Pancreas (tissue), 10 donors: ENCODE measurements at regions not wholly inside any gene's neighbourhood (a gene's known extent, or its start where the extent isn't known, plus 50 kb on each side); places are given as distances from the start of the nearest gene placed in this dataset.

Experiments used
- ATAC-seq, 4 donors: fragments of 200-7000 bp; cut with Tn5 transposase; one replicate each; pipeline versions ENCODE4 v1.8.0 to v1.9.1; 2020; ENCODE audit warnings: mild to moderate bottlenecking in 4 of 4, moderate library complexity in 4 of 4
- DNase-seq, 6 donors: peaks; one replicate each; pipeline ENCODE4 v3.0.0-alpha.2; 2020
- FAIRE-seq: peaks from 2 replicates; lab custom pipeline; 2012; peaks lifted over from hg19 to GRCh38; lab: Jason Lieb, UNC
- H3K27ac ChIP-seq, 4 donors: fragments of 200-600 bp; sonication (generic); 1 replicate in 3 of 4; 2 replicates in 1 of 4; pipeline versions ENCODE4 v1.5.0 to v1.8.0; 2020
- H3K27me3 ChIP-seq, 4 donors: fragments of 200-600 bp; one replicate each; pipeline ENCODE4 v1.8.0; 2021
- H3K36me3 ChIP-seq, 3 donors: fragments of 200-600 bp; sonication (generic) in 1 of 3; one replicate each; pipeline versions ENCODE4 v1.5.0 to v1.8.0; 2020 to 2021
- H3K4me1 ChIP-seq, 3 donors: fragments of 200-600 bp; one replicate each; pipeline ENCODE4 v1.8.0; 2021
- H3K4me3 ChIP-seq, 4 donors: fragments of 200-600 bp; sonication (generic) in 2 of 4; one replicate each; pipeline versions ENCODE4 v1.5.0 to v1.8.0; 2020 to 2021
- H3K9me3 ChIP-seq, 4 donors: fragments of 200-600 bp; one replicate each; pipeline ENCODE4 v1.8.0; 2021
- WGBS, 2 donors: extraction: QIAGEN DNeasy Blood & Tissue Kit; methylation state at CpG; one replicate each; pipeline ENCODE4 v1.1.7; 2013; 5-methylcytosine and 5-hydroxymethylcytosine counted together
- intact Hi-C, 3 donors: fragments of 100-400 bp; cut with DNase I; formaldehyde crosslinking; loops; one replicate each; pipeline versions ENCODE4 v1.11.1 to v1.14.2; 2022
- TF ChIP-seq, protein P1 (sequence below), 4 donors: fragments of 200-600 bp; sonication (generic) in 3 of 4; IDR thresholded peaks; one replicate each; pipeline versions ENCODE4 v1.5.0 to v1.8.0; 2021; ENCODE audit warnings: antibody characterized with exemption in 4 of 4
- donor health status: healthy with polysubstance abuse.
- donor health status: DM: no; HTN: no; CAD: no; lungs with moderate emphysema.
- donor health status: DM: no; HTN: no; CAD: no.
- donor health status: control.
- donor health status: control.
- donor health status: Bipolar disorder and iron deficiency.
- donor health status: DM: yes; HTN: yes; CAD: no.
- donor health status: DM: no; HTN: no; CAD: no.
- donor health status: DM: no; HTN: no; CAD: no.
- donor health status: DM: yes; HTN: yes; CAD: no.

DNA sequence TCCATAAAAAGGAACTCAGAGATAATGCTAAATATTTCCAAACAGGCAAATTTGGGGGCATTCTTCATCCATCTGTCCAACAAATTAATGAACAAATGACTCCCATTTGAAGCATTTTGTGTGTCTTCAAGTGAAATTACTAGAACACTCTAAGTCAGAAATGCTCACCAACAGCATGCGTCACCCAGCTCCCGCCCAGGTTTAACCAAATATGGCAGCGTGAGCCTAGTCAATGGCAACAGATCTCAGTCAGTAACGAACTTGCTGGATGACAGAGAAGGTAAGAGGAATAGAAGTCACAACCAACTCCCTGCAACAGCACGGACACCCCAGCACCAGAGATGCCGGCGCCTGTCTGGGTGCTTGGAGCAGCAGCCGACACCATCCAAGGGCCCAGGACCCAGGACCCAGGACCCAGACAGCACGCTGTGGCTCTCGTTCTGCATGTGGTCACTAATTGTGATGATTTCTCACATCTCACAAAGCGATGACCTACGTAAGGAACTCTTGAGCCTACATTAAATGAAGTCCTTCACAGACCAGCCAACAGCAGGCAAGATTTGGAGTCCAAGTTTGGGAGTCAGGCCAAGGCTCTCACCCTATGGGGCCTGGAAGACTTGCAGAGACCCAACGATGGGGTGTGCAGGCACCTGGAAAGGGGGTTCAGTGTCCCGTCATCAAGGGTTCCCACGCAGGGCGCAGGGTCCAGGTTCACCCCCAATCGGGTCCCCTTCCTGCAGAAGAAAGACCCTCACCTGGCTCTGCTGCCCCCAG lies 556.9 kb downstream of the BRD1 start:
- DNase-seq (peak in 1 of 6 donors; percentile 7), ATAC-seq (no peak), FAIRE-seq (no peak)
- H3K4me1 ChIP-seq, result no peaks in the 10 kb centered on the region
- H3K9me3 ChIP-seq, result no peaks in the 10 kb centered on the region
- H3K4me3 ChIP-seq, result no peak overlapping the region
- TF ChIP-seq, protein P1, sequence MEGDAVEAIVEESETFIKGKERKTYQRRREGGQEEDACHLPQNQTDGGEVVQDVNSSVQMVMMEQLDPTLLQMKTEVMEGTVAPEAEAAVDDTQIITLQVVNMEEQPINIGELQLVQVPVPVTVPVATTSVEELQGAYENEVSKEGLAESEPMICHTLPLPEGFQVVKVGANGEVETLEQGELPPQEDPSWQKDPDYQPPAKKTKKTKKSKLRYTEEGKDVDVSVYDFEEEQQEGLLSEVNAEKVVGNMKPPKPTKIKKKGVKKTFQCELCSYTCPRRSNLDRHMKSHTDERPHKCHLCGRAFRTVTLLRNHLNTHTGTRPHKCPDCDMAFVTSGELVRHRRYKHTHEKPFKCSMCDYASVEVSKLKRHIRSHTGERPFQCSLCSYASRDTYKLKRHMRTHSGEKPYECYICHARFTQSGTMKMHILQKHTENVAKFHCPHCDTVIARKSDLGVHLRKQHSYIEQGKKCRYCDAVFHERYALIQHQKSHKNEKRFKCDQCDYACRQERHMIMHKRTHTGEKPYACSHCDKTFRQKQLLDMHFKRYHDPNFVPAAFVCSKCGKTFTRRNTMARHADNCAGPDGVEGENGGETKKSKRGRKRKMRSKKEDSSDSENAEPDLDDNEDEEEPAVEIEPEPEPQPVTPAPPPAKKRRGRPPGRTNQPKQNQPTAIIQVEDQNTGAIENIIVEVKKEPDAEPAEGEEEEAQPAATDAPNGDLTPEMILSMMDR (IDR thresholded peaks at IDR 0.05), result no peak
- no peaks in the 10 kb centered on the region for H3K36me3 ChIP-seq
- H3K27ac ChIP-seq, result no peak overlapping the region
- 71 to 89% methylated on average over 17 of the region's 17 CpGs for WGBS, 2 donors
- peaks cover 0 to 6% (median 0%) of the 10 kb centered on the region in 4 donors for H3K27me3 ChIP-seq
- intact Hi-C loops, result no loop called here

DNA sequence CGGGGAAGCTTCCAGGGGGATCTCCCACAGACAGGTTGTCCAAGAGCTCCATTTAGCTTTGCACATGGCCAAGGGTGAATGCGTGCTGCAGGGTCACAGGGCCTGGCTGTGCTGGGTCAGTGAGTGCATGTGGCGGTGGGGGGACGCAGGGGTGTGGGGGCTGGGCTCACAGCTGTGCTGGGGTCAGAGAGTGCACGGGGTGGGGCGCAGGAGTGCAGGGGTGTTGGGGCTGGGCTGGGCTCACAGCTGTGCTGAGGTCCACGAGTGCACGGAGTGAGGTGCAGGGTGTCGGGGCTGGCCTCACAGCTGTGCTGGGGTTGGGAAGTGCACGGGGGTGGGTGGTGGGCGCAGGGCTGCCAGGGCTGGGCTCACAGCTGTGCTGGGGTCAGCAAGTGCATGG lies 557.7 kb downstream of the BRD1 start:
- Histone ChIP-seq H3K4me1 (no peaks in the 10 kb centered on the region), H3K36me3 (no peaks in the 10 kb centered on the region), H3K27me3 (peaks cover 0 to 6% (median 0%) of the 10 kb centered on the region in 4 donors), H3K27ac (no peak overlapping the region), H3K9me3 (no peaks in the 10 kb centered on the region), H3K4me3 (no peak overlapping the region)
- no peak for FAIRE-seq
- peak in 1 of 6 donors; percentile 9 for DNase-seq
- TF ChIP-seq, protein P1 (IDR thresholded peaks at IDR 0.05), result no peak
- ATAC-seq, result no peak
- WGBS, 2 donors, result 10% methylated on average over 10 to 11 of the region's 11 CpGs
- intact Hi-C loops, result no loop called here

DNA sequence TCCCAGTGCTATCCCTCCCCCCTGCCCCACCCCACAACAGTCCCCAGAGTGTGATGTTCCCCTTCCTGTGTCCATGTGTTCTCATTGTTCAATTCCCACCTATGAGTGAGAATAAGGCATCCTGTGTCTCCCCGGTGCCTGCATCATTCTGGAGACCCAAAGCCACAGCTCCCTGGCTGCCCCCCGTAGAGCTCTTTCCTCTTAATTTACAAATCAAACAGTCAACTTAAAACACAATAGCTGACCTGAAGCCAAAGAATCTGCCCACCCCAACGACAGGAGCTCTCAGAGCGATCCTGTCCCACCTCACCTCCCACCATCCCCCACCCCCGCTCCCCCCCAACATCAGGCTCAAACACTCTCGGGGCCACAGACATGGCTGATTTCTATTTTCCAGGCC lies 558.3 kb downstream of the BRD1 start:
- H3K36me3 ChIP-seq, result no peaks in the 10 kb centered on the region
- no peak overlapping the region for H3K4me3 ChIP-seq
- DNase-seq, result no peak
- no peak for ATAC-seq
- no peaks in the 10 kb centered on the region for H3K4me1 ChIP-seq
- intact Hi-C loops, result no loop called here
- peaks cover 0 to 6% (median 0%) of the 10 kb centered on the region in 4 donors for H3K27me3 ChIP-seq
- H3K9me3 ChIP-seq, result no peaks in the 10 kb centered on the region
- 4 to 13% methylated on average over 6 of the region's 6 CpGs for WGBS, 2 donors
- FAIRE-seq, result no peak
- TF ChIP-seq, protein P1 (IDR thresholded peaks at IDR 0.05), result no peak
- no peak overlapping the region for H3K27ac ChIP-seq

DNA sequence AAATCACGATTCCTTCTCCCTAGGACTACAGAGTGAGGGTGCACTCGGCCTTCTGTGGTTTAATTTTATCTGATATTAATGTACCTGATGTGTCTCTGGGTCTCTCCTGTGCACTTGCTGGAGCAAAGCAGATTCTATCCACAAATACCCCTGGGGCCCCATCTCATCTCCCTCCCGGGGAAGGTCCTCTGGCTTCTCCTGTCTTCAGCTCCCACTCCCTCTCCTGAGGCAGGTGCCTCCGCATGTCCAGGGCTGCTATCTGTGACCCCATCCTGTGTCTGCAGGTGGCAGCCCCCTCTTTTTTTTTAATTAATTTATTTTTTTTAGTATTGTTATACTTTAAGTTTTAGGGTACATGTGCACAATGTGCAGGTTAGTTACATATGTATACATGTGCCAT lies 558.7 kb downstream of the BRD1 start:
- no peaks in the 10 kb centered on the region for H3K9me3 ChIP-seq
- DNase-seq, result no peak
- H3K4me1 ChIP-seq, result no peaks in the 10 kb centered on the region
- intact Hi-C loops, result no loop called here
- H3K36me3 ChIP-seq, result no peaks in the 10 kb centered on the region
- WGBS, 2 donors, result 42 to 47% methylated on average over 4 of the region's 4 CpGs
- H3K4me3 ChIP-seq, result no peak overlapping the region
- H3K27ac ChIP-seq, result no peak overlapping the region
- H3K27me3 ChIP-seq, result peaks cover 0 to 6% (median 0%) of the 10 kb centered on the region in 4 donors
- TF ChIP-seq, protein P1 (IDR thresholded peaks at IDR 0.05), result no peak
- ATAC-seq, result no peak
- no peak for FAIRE-seq

DNA sequence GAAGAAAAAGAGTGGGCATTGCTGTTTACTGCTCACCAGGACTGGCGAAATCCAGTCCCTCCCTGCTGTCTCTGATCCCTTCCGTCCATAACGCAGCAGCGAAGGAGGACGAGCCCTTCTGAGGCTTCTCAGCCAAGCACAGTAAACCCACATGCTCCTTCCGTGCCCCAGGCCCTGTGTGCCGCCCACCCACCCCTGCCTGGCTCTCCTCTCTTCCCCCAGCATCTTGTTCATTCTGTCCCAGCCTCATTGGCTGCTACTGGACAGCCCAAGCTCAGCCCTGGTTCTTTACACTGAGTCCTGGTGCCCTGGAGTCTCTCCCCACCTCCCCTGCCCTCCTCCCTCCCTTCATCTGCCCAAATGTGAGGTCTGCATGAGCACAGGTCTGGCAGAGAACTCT lies 559.7 kb downstream of the BRD1 start:
- Histone ChIP-seq H3K36me3 (no peaks in the 10 kb centered on the region), H3K9me3 (no peaks in the 10 kb centered on the region), H3K27me3 (peaks cover 0 to 6% (median 0%) of the 10 kb centered on the region in 4 donors), H3K27ac (no peak overlapping the region), H3K4me1 (no peaks in the 10 kb centered on the region), H3K4me3 (no peak overlapping the region)
- FAIRE-seq, result no peak
- intact Hi-C loops, result no loop called here
- TF ChIP-seq, protein P1 (IDR thresholded peaks at IDR 0.05), result no peak
- no peak for ATAC-seq
- no peak for DNase-seq
- WGBS, 2 donors, result 34 to 37% methylated on average over 7 of the region's 7 CpGs
